ENCODE measurements at regions not wholly inside any gene's neighbourhood (a gene's known extent, or its start where the extent isn't known, plus 50 kb on each side); places are given as distances from the start of the nearest gene placed in this dataset.

DNA sequence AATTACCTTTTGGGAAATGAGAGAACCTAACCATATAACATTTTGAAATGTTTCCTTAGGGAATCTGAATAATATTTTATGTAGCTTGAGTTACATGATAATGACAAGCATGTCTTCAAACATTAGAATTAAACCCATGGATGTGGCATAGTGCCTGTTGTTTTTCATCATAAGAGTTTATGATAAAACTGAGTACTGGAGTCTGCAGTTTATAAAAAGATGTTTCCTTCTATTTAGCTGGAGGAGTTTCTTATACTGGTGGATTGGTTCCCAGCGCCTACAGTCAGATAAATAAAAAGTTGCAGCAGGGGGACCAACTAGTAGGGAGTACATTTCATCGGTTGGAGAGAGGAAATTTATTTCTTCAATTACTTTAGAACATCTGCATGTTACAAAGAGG is 70.1 kb upstream of the PCDH18 start:
- no peak for DNase-seq (ENCODE audit: low spot score)
- no peak overlapping the region for H3K27ac ChIP-seq
- ChIA-PET CTCF (no interaction called here), POLR2A (ENCODE audit: low non-redundant PET) (no interaction called here)
- TF ChIP-seq CTCF (conservative IDR thresholded peaks at IDR 0.05; ENCODE audit: low read depth) = no peak

- TF ChIP-seq CTCF (conservative IDR thresholded peaks at IDR 0.05; ENCODE audit: low read depth) = no peak
- CTCF ChIA-PET = no interaction called here
- POLR2A ChIA-PET (ENCODE audit: low non-redundant PET) = no interaction called here
- DNase-seq (ENCODE audit: low spot score) = no peak
- H3K27ac ChIP-seq = no peak overlapping the region
These were observed 69.6 kb upstream of the PCDH18 start for GRCh38 chr4:137601934-137602333.

GRCh38 chr4:137599734-137600133 is 67.4 kb upstream of the PCDH18 start:
- POLR2A ChIA-PET (ENCODE audit: low non-redundant PET) = no interaction called here
- CTCF ChIA-PET = no interaction called here
- no peak overlapping the region for H3K27ac ChIP-seq
- TF ChIP-seq CTCF (conservative IDR thresholded peaks at IDR 0.05; ENCODE audit: low read depth) = no peak
- no peak for DNase-seq (ENCODE audit: low spot score)

GRCh38 chr4:137597752-137598430 is 65.6 kb upstream of the PCDH18 start:
- POLR2A ChIA-PET (ENCODE audit: low non-redundant PET) = no interaction called here
- no peak for DNase-seq (ENCODE audit: low spot score)
- CTCF ChIA-PET = interaction anchor here (0.6 kb wide), 2 partner anchors 104 to 492 kb away, joined by 3 read pairs; no protein-coding TSS in a partner anchor
- H3K27ac ChIP-seq = no peak overlapping the region
- TF ChIP-seq CTCF (conservative IDR thresholded peaks at IDR 0.05; ENCODE audit: low read depth) = no peak

GRCh38 chr4:137587796-137588195 is 55.5 kb upstream of the PCDH18 start:
- DNase-seq (ENCODE audit: low spot score) = no peak
- no peak overlapping the region for H3K27ac ChIP-seq
- POLR2A ChIA-PET (ENCODE audit: low non-redundant PET) = no interaction called here
- TF ChIP-seq CTCF (conservative IDR thresholded peaks at IDR 0.05; ENCODE audit: low read depth) = no peak
- CTCF ChIA-PET = interaction anchor here (0.7 kb wide), 1 partner anchor 277 kb away, joined by 3 read pairs; no protein-coding TSS in a partner anchor

DNA sequence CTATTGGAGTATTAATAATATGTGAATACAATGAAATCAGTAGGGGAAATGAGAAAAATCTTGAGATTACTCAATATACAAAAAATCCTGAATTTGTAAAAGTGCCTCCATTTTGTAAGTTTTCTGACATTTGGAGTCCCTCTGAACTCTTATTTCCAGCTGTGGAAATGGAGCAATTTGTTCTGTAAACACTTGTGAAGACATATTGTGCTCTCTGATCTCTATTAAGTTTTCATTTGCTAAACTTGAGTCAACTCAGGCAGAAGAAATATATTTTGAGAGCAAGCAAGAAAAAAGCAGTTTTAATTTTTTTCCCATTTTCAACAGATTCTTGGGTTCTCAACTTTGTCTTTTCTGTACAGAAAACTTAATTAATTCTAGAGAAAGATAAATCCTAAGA is 51.4 kb upstream of the PCDH18 start:
- no peak for TF ChIP-seq CTCF (conservative IDR thresholded peaks at IDR 0.05; ENCODE audit: low read depth)
- no peak for DNase-seq (ENCODE audit: low spot score)
- CTCF ChIA-PET = no interaction called here
- POLR2A ChIA-PET (ENCODE audit: low non-redundant PET) = no interaction called here
- H3K27ac ChIP-seq = no peak overlapping the region
